HEK293 (cell line): ENCODE measurements at regions not wholly inside any gene's neighbourhood (a gene's known extent, or its start where the extent isn't known, plus 50 kb on each side); places are given as distances from the start of the nearest gene placed in this dataset.

ENCODE experiments used
- CTCF ChIA-PET: fragments of 350-600 bp; formaldehyde crosslinking; extraction: SDS; loops from one replicate; lab custom pipeline; 2021; ENCODE audit warnings: antibody characterized with exemption; lab: Yijun Ruan, JAX
- POLR2A ChIA-PET: fragments of 300-600 bp; formaldehyde crosslinking; extraction: SDS; loops from one replicate; lab custom pipeline; 2020; ENCODE audit warnings: antibody characterized with exemption, inconsistent platforms; lab: Yijun Ruan, JAX
- H3K27ac ChIP-seq: fragments of 200-500 bp; sonication (Bioruptor generic); 2 replicates; pipeline ENCODE4 v1.5.1; 2014; ENCODE audit warnings: low read depth, low read length, control low read depth, inconsistent platforms; ENCODE audit errors: extremely low read depth
- H3K36me3 ChIP-seq, 2 experiments: fragments of 200-500 bp in 1 of 2; sonication (Bioruptor generic) in 1 of 2; 1 replicate in 1 of 2; 2 replicates in 1 of 2; pipeline ENCODE4 v1.5.1; 2014 to 2017; ENCODE audit warnings: inconsistent platforms in 2 of 2, low read length in 2 of 2; ENCODE audit not compliant: control insufficient read depth in 2 of 2, insufficient read depth in 1 of 2
- H3K4me1 ChIP-seq: fragments of 200-500 bp; sonication (Bioruptor generic); 2 replicates; pipeline ENCODE4 v1.5.1; 2014; ENCODE audit warnings: mild to moderate bottlenecking, low read length, inconsistent platforms; ENCODE audit not compliant: control insufficient read depth, insufficient read depth
- H3K4me3 ChIP-seq: 2 replicates; pipeline ENCODE4 v1.5.1; 2011; ENCODE audit warnings: low read depth, mild to moderate bottlenecking, control low read depth, low read length, moderate library complexity
- H3K9me3 ChIP-seq: fragments of 200-500 bp; sonication (Bioruptor generic); 2 replicates; pipeline ENCODE4 v1.5.1; 2014; ENCODE audit warnings: low read depth, low read length, inconsistent platforms; ENCODE audit not compliant: control insufficient read depth, insufficient read depth
- GFI1B ChIP-seq: fragments of 450-650 bp; formaldehyde crosslinking; IDR thresholded peaks from 2 replicates; pipeline ENCODE4 v1.5.1; 2016; ENCODE audit warnings: missing biosample characterization, missing genetic modification characterization
- GLI2 ChIP-seq: fragments of 450-650 bp; formaldehyde crosslinking; IDR thresholded peaks from 2 replicates; pipeline ENCODE4; 2017; ENCODE audit warnings: missing biosample characterization, missing genetic modification characterization, low read depth, borderline replicate concordance
- HOXD13 ChIP-seq: sonication (generic); formaldehyde crosslinking; IDR thresholded peaks from 2 replicates; pipeline ENCODE4 v1.8.0; 2022; ENCODE audit warnings: missing genetic modification reagents, borderline replicate concordance
- IKZF3 ChIP-seq: fragments of 450-650 bp; IDR thresholded peaks from 2 replicates; pipeline ENCODE4 v1.5.0; 2018; ENCODE audit warnings: missing biosample characterization, mild to moderate bottlenecking, missing genetic modification characterization, moderate library complexity
- SCRT1 ChIP-seq: fragments of 450-650 bp; formaldehyde crosslinking; IDR thresholded peaks from 2 replicates; pipeline ENCODE4 v1.5.1; 2016; ENCODE audit warnings: missing biosample characterization, missing genetic modification characterization, borderline replicate concordance
- TCF7L2 ChIP-seq: IDR thresholded peaks from 2 replicates; pipeline ENCODE4 v1.6.1; 2011; ENCODE audit warnings: low read depth, mild to moderate bottlenecking, inconsistent platforms, low read length, moderate library complexity, borderline replicate concordance
- ZBTB17 ChIP-seq: fragments of 450-650 bp; formaldehyde crosslinking; IDR thresholded peaks from 2 replicates; pipeline ENCODE4 v1.5.1; 2016; ENCODE audit warnings: missing biosample characterization, missing genetic modification characterization
- ZBTB20 ChIP-seq: fragments of 450-650 bp; formaldehyde crosslinking; IDR thresholded peaks from 2 replicates; pipeline ENCODE4 v1.5.1; 2016; ENCODE audit warnings: missing biosample characterization, missing genetic modification characterization
- ZFP37 ChIP-seq: fragments of 450-650 bp; formaldehyde crosslinking; IDR thresholded peaks from 2 replicates; pipeline ENCODE4 v1.5.1; 2016; ENCODE audit warnings: missing biosample characterization, missing genetic modification characterization
- ZFP69B ChIP-seq: fragments of 450-650 bp; formaldehyde crosslinking; IDR thresholded peaks from 2 replicates; pipeline ENCODE4 v1.5.1; 2016; ENCODE audit warnings: missing biosample characterization, missing genetic modification characterization
- ZNF133 ChIP-seq: fragments of 450-650 bp; formaldehyde crosslinking; IDR thresholded peaks from 2 replicates; pipeline ENCODE4 v1.5.1; 2016; ENCODE audit warnings: missing biosample characterization, missing genetic modification characterization
- ZNF24 ChIP-seq: fragments of 450-650 bp; formaldehyde crosslinking; IDR thresholded peaks from 2 replicates; pipeline ENCODE4 v1.5.1; 2016; ENCODE audit warnings: missing biosample characterization, missing genetic modification characterization
- ZNF324 ChIP-seq: fragments of 450-650 bp; formaldehyde crosslinking; IDR thresholded peaks from 2 replicates; pipeline ENCODE4 v1.5.1; 2016; ENCODE audit warnings: missing biosample characterization, missing genetic modification characterization
- ZNF341 ChIP-seq: fragments of 450-650 bp; formaldehyde crosslinking; IDR thresholded peaks from 2 replicates; pipeline ENCODE4; 2016; ENCODE audit warnings: low read depth, missing biosample characterization, missing genetic modification characterization
- ZNF391 ChIP-seq: fragments of 450-650 bp; formaldehyde crosslinking; IDR thresholded peaks from 2 replicates; pipeline ENCODE4 v1.5.1; 2016; ENCODE audit warnings: low read depth, missing biosample characterization, missing genetic modification characterization, borderline replicate concordance
- ZNF423 ChIP-seq: fragments of 450-650 bp; formaldehyde crosslinking; IDR thresholded peaks from 2 replicates; pipeline ENCODE4 v1.5.1; 2016; ENCODE audit warnings: missing biosample characterization, missing genetic modification characterization
- ZNF544 ChIP-seq: fragments of 450-650 bp; formaldehyde crosslinking; IDR thresholded peaks from 2 replicates; pipeline ENCODE4 v1.5.0; 2017; ENCODE audit warnings: missing biosample characterization, missing genetic modification characterization
- ZNF549 ChIP-seq: fragments of 450-650 bp; IDR thresholded peaks from 2 replicates; pipeline ENCODE4 v1.5.1; 2018; ENCODE audit warnings: missing biosample characterization, missing genetic modification characterization, mild to moderate bottlenecking, inconsistent platforms, moderate library complexity
- ZNF560 ChIP-seq: fragments of 450-650 bp; formaldehyde crosslinking; IDR thresholded peaks from 2 replicates; pipeline ENCODE4 v1.5.1; 2017; ENCODE audit warnings: missing biosample characterization, missing genetic modification characterization, borderline replicate concordance
- ZSCAN30 ChIP-seq: fragments of 450-650 bp; IDR thresholded peaks from 2 replicates; pipeline ENCODE4 v1.5.1; 2018; ENCODE audit warnings: missing biosample characterization, mild to moderate bottlenecking, missing genetic modification characterization, moderate library complexity
- TF ChIP-seq, protein P1 (sequence below): fragments of 450-650 bp; formaldehyde crosslinking; IDR thresholded peaks from 2 replicates; pipeline ENCODE4 v1.5.1; 2017; ENCODE audit warnings: missing biosample characterization, mild to moderate bottlenecking, missing genetic modification characterization, moderate library complexity
- TF ChIP-seq, protein P2 (sequence below): fragments of 450-650 bp; formaldehyde crosslinking; IDR thresholded peaks from 2 replicates; pipeline ENCODE4 v1.5.1; 2017; ENCODE audit warnings: missing biosample characterization, missing genetic modification characterization
- TF ChIP-seq, protein P3 (sequence below): fragments of 450-650 bp; formaldehyde crosslinking; IDR thresholded peaks from 2 replicates; pipeline ENCODE4 v1.5.1; 2016; ENCODE audit warnings: missing biosample characterization, missing genetic modification characterization, low read depth
- TF ChIP-seq, protein P4 (sequence below): fragments of 450-650 bp; formaldehyde crosslinking; IDR thresholded peaks from 2 replicates; pipeline ENCODE4 v1.5.1; 2016; ENCODE audit warnings: missing biosample characterization, missing genetic modification characterization
- TF ChIP-seq, protein P5 (sequence below): fragments of 450-650 bp; formaldehyde crosslinking; IDR thresholded peaks from 2 replicates; pipeline ENCODE4 v1.5.1; 2016; ENCODE audit warnings: missing biosample characterization, missing genetic modification characterization
- TF ChIP-seq, protein P6 (sequence below): fragments of 450-650 bp; IDR thresholded peaks from 2 replicates; pipeline ENCODE4 v1.5.1; 2018; ENCODE audit warnings: missing biosample characterization, missing genetic modification characterization
- TF ChIP-seq, protein P7 (sequence below): fragments of 450-650 bp; formaldehyde crosslinking; IDR thresholded peaks from 2 replicates; pipeline ENCODE4 v1.5.1; 2016; ENCODE audit warnings: missing biosample characterization, missing genetic modification characterization

DNA sequence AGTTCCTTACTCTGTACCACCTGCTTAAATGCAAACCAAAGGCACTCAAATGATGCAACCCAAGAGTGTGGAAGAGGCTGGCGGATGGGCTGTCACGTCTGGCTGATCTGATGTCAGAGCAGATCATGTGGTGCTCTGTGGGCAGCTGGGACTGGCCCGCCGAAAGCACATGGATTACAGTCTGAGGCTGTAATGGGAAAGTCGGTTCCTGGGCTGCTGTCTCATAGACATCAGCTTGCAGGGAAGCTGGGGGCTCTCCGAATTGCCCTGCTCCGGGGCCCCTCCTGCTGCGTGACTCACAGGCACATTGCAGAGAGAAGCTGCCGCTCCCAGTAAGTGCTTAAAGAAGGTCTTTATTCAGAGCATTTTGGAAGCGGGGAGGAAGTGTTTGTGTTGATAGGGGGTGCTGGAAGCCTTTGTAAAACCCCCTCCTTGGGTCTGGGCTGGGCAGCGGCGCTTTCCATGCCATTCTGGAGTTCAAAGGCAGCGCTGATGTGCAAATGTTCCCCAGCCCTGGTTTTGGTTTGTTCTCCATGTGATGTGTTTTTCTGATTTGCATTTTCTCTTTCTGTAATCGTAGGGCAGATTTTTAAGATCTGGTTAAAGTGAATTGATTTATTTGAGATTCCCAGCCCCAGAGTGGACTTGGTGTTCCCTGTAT, 181.1 kb downstream of the LARP7 start:
- no peaks in the 10 kb centered on the region for H3K36me3 ChIP-seq
- POLR2A ChIA-PET, result no interaction called here
- CTCF ChIA-PET, result interaction anchor here (0.6 to 0.7 kb wide), 2 partner anchors 22 to 265 kb away, joined by 3 read pairs; no protein-coding TSS in a partner anchor
- H3K9me3 ChIP-seq, result no peaks in the 10 kb centered on the region
- peaks cover 6% of the 10 kb centered on the region; the same call in 1 of the 2 replicates for H3K4me1 ChIP-seq
- H3K27ac ChIP-seq, result no peak overlapping the region; the same call in 1 of the 2 replicates
- peak overlapping the region; percentile 45 for H3K4me3 ChIP-seq
- TF ChIP-seq ZNF549 (tag by site-specific recombination) (no peak), ZNF133 (tag by site-specific recombination) (no peak), ZBTB20 (peak; percentile 95), HOXD13 (CRISPR knock-in tag) (no peak), ZNF544 (tag by site-specific recombination) (no peak), ZNF324 (tag by site-specific recombination) (no peak), ZNF423 (tag by site-specific recombination) (no peak), ZFP37 (no peak), ZNF24 (tag by site-specific recombination) (no peak), SCRT1 (tag by site-specific recombination) (no peak), ZNF341 (0 out of 2 replicates have a peak, but pooled peaks have one; percentile 31), ZNF560 (no peak), ZNF391 (tag by site-specific recombination) (no peak), IKZF3 (tag by site-specific recombination) (0 out of 2 replicates have a peak, but pooled peaks have one; percentile 52), GLI2 (no peak), ZSCAN30 (peak; percentile 66), ZBTB17 (tag by site-specific recombination) (peak; percentile 97), TCF7L2 (no peak), GFI1B (no peak), ZFP69B (peak; percentile 60; the same call in 1 of the 2 replicates)
- TF ChIP-seq, protein P1, sequence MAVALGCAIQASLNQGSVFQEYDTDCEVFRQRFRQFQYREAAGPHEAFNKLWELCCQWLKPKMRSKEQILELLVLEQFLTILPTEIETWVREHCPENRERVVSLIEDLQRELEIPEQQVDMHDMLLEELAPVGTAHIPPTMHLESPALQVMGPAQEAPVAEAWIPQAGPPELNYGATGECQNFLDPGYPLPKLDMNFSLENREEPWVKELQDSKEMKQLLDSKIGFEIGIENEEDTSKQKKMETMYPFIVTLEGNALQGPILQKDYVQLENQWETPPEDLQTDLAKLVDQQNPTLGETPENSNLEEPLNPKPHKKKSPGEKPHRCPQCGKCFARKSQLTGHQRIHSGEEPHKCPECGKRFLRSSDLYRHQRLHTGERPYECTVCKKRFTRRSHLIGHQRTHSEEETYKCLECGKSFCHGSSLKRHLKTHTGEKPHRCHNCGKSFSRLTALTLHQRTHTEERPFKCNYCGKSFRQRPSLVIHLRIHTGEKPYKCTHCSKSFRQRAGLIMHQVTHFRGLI (tag by site-specific recombination), result no peak
- TF ChIP-seq, protein P2, sequence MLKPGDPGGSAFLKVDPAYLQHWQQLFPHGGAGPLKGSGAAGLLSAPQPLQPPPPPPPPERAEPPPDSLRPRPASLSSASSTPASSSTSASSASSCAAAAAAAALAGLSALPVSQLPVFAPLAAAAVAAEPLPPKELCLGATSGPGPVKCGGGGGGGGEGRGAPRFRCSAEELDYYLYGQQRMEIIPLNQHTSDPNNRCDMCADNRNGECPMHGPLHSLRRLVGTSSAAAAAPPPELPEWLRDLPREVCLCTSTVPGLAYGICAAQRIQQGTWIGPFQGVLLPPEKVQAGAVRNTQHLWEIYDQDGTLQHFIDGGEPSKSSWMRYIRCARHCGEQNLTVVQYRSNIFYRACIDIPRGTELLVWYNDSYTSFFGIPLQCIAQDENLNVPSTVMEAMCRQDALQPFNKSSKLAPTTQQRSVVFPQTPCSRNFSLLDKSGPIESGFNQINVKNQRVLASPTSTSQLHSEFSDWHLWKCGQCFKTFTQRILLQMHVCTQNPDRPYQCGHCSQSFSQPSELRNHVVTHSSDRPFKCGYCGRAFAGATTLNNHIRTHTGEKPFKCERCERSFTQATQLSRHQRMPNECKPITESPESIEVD (tag by site-specific recombination), result no peak
- TF ChIP-seq, protein P3, sequence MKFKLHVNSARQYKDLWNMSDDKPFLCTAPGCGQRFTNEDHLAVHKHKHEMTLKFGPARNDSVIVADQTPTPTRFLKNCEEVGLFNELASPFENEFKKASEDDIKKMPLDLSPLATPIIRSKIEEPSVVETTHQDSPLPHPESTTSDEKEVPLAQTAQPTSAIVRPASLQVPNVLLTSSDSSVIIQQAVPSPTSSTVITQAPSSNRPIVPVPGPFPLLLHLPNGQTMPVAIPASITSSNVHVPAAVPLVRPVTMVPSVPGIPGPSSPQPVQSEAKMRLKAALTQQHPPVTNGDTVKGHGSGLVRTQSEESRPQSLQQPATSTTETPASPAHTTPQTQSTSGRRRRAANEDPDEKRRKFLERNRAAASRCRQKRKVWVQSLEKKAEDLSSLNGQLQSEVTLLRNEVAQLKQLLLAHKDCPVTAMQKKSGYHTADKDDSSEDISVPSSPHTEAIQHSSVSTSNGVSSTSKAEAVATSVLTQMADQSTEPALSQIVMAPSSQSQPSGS (tag by site-specific recombination), result no peak
- TF ChIP-seq, protein P4, sequence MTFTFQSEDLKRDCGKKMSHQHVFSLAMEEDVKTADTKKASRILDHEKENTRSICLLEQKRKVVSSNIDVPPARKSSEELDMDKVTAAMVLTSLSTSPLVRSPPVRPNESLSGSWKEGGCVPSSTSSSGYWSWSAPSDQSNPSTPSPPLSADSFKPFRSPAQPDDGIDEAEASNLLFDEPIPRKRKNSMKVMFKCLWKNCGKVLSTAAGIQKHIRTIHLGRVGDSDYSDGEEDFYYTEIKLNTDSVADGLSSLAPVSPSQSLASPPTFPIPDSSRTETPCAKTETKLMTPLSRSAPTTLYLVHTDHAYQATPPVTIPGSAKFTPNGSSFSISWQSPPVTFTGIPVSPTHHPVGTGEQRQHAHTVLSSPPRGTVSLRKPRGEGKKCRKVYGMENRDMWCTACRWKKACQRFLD (tag by site-specific recombination), result no peak
- TF ChIP-seq, protein P5, sequence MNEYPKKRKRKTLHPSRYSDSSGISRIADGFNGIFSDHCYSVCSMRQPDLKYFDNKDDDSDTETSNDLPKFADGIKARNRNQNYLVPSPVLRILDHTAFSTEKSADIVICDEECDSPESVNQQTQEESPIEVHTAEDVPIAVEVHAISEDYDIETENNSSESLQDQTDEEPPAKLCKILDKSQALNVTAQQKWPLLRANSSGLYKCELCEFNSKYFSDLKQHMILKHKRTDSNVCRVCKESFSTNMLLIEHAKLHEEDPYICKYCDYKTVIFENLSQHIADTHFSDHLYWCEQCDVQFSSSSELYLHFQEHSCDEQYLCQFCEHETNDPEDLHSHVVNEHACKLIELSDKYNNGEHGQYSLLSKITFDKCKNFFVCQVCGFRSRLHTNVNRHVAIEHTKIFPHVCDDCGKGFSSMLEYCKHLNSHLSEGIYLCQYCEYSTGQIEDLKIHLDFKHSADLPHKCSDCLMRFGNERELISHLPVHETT (tag by site-specific recombination), result no peak
- TF ChIP-seq, protein P6, sequence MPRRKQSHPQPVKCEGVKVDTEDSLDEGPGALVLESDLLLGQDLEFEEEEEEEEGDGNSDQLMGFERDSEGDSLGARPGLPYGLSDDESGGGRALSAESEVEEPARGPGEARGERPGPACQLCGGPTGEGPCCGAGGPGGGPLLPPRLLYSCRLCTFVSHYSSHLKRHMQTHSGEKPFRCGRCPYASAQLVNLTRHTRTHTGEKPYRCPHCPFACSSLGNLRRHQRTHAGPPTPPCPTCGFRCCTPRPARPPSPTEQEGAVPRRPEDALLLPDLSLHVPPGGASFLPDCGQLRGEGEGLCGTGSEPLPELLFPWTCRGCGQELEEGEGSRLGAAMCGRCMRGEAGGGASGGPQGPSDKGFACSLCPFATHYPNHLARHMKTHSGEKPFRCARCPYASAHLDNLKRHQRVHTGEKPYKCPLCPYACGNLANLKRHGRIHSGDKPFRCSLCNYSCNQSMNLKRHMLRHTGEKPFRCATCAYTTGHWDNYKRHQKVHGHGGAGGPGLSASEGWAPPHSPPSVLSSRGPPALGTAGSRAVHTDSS (tag by site-specific recombination), result no peak
- TF ChIP-seq, protein P7, sequence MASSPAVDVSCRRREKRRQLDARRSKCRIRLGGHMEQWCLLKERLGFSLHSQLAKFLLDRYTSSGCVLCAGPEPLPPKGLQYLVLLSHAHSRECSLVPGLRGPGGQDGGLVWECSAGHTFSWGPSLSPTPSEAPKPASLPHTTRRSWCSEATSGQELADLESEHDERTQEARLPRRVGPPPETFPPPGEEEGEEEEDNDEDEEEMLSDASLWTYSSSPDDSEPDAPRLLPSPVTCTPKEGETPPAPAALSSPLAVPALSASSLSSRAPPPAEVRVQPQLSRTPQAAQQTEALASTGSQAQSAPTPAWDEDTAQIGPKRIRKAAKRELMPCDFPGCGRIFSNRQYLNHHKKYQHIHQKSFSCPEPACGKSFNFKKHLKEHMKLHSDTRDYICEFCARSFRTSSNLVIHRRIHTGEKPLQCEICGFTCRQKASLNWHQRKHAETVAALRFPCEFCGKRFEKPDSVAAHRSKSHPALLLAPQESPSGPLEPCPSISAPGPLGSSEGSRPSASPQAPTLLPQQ (tag by site-specific recombination), result peak; percentile 67; the same call in 1 of the 2 replicates
